ENCODE measurements at regions not wholly inside any gene's neighbourhood (a gene's known extent, or its start where the extent isn't known, plus 50 kb on each side); places are given as distances from the start of the nearest gene placed in this dataset.
"Not testable (repeated sequence)": the region's sequence is repeated elsewhere in the genome, so short reads cannot be mapped to it uniquely, and the experiment has no call there.

DNA sequence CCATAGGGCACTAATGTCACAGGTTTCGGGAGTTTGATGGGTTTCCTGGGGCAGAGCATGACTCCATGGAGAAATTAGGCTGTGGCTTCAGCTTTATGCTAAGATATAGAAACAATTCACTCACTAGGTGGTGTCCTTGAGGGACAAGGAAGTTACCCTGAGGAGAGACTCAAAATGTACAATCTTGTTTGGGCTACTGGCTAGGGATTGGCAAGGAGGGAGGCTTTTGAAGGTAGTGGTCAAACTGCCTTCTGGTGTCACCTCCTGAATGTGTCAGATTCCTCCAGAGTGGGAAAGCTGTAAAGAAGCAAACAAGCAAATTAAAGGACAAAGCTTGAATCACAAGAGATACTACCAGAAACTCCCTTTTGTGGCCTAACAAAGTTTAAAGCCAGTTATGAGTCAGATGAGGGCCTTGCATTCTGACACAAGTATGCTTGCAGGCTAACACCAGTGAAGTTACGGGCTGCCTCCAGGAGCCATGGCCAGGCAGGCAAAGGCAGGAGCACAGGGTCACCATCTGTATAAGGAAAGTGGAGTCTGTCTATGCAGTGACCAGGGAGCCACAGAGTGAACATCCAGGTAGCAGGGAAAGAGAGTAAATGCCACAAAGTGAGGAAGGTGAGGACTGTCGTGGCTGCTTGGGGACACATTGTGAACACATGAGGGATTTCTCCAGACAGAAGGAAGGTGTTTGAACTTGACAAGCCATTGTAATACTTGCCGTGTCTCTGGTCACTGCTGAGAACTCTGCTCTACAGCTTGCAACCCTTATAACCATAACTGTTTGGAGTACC lies 107.7 kb upstream of the DTNBP1 start:
- DNase-seq (ENCODE audit: low spot score) = no peak

DNA sequence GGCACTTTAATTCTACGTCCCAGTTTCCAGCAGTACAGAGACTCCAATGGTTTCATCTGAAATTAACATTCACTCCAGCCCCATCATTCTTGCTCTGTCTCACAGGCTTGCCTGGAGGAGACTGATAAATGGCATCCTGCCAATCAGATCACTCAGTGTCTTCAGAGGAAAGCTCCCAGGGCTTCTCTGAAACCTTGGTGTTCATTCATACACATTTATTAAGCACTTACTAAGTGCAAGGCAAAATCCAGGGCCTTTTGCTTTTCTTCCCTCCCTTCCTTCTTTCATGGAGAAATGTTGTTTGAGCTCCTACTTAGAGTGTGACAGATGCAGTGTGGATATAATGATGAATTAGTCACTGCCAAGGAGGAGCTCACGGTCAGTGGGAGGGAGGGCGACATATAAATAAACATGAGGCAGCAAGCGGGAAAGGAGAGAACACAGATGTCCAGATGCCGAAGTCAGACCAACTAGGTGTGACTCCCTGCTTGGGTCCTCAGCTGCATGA lies 106.7 kb upstream of the DTNBP1 start:
- no peak for DNase-seq (ENCODE audit: low spot score)

DNA sequence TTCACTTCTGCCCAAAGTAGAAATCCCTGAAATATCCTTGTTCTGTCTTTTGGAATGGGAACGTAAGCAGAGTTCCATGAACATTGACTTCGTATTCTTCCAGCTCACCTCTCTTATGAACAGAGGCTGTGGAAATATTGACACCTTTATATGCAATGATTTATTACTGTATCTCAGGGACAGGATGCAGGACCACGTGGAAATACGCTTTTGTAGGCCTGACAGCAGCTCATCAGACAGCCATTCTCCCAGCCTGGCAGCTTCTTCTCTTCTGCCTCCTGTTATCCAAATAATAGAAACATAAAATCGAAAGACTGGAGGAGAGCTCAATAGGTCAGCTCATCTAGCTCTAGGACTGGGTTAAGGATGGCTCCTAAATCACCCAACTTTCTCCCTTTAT lies 106.2 kb upstream of the DTNBP1 start:
- DNase-seq (ENCODE audit: low spot score) = no peak

DNA sequence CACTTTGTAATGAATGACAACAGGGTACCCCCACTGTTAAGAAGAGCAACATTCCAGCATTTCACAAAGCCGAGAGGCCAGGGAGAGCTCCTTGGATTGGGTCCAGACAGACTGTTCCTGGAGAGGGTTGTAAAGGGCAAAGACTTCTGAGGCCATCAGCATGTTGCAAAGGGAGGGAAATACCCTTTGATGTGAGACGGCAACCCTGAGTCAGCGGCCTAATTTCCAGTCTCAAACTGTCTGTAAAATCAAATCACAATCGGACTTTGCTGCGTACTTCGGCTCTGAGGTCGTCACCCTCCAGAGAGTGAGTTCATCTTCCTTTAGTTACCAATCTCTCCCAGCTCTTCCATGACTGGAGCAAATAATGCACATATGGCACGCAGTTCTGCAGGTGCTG lies 101.0 kb upstream of the DTNBP1 start:
- DNase-seq (ENCODE audit: low spot score) = no peak

DNA sequence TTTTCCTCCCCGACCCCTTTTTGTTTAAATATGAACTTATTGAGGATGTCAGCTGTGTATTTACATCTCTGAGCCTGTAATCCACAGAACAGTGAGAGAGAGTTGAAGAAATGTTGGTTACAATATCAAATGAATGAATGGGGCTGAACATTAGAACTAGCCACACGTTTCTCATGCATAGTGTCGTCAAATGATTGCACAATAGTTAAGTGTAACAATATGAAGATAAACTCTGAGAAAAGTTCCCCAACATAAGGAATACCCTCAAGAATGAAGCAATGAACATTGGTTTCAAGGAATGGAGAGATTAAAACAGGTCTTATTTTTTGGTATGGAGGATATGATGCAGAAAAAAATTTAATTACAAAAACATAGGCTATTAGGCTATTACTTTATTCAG lies 100.5 kb upstream of the DTNBP1 start:
- no peak for DNase-seq (ENCODE audit: low spot score)

DNA sequence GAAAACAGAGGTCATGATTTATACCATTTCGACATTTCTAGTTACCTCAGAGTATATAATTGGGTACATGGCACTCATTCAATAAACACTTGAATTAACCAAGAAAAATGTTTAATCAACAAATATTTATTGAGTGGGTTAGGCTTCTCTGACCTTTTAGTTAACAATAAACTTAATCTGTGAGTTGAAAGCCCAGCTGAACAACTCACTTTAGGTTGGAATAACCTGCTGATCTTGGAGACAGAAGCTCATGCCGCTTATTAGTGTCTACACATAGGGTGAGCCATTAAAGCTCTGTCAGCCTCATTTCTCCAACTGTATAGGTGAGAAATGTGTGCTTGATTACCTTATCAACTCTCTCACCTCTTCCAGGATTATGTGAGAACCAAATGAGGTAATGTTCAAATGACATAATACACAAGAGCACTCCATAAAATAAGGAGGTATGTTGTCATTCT lies 98.2 kb upstream of the DTNBP1 start:
- DNase-seq (ENCODE audit: low spot score) = no peak

DNA sequence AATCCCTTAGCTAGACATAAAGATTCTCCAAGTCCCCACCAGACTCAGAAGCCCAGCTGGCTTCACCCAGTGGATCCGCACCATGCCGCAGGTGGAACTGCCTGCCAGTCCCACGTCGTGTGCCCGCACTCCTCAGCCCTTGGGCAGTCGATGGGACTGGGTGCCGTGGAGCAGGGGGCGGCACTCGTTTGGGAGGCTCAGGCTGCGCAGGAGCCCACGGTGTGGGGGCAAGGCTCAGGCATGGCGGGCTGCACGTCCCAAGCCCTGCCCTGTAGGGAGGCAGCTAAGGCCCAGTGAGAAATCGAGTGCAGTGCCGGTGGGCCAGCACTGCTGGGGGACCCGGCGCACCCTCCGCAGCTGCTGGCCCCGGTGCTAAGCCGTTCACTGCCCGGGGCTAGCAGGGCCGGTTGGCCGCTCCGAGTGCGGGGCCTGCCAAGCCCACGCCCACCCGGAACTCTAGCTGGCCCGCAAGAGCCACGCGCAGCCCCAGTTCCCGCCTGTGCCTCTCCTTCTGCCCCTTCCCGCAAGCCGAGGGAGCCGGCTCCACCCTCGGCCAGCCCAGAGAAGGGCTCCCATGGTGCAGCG lies 95.9 kb upstream of the DTNBP1 start:
- DNase-seq (ENCODE audit: low spot score) = no peak

DNA sequence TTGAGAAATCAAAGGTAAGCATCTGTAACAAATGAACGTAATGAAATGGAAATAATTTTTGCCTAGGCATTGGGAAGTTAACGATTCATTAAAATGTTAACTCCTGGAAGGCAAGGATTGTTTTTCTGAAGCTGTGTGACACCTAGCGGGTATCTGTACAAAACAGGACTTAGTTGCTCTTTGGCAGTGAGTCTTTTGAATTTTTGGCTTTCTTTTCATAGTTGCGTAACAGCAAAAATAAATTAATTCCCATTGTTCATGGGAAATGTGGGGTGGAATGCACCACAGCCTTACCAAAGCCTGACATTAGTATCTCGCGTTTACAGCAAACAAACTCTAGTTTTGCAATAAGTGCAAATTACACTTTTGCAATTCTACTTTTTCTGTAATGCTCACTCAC lies 92.7 kb upstream of the DTNBP1 start:
- no peak for DNase-seq (ENCODE audit: low spot score)

DNA sequence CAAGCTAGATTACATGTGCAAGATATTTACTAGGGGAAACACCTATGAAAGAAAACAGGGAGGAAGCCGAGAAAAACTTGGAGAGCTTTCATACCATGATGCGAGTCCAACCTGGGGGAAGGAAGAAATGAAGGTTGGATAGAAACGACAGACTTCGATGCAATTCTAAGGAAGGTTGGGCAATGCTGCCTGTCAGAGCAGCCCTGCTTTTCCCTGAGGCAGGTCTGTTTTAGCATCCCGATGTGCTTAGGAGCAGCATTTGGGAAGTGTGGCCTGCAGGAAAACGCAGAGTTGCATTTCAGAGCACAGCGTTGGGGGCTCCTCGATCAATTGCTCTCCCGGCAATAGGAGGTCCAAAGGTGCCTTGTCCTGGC lies 91.9 kb upstream of the DTNBP1 start:
- no peak for DNase-seq (ENCODE audit: low spot score)

DNA sequence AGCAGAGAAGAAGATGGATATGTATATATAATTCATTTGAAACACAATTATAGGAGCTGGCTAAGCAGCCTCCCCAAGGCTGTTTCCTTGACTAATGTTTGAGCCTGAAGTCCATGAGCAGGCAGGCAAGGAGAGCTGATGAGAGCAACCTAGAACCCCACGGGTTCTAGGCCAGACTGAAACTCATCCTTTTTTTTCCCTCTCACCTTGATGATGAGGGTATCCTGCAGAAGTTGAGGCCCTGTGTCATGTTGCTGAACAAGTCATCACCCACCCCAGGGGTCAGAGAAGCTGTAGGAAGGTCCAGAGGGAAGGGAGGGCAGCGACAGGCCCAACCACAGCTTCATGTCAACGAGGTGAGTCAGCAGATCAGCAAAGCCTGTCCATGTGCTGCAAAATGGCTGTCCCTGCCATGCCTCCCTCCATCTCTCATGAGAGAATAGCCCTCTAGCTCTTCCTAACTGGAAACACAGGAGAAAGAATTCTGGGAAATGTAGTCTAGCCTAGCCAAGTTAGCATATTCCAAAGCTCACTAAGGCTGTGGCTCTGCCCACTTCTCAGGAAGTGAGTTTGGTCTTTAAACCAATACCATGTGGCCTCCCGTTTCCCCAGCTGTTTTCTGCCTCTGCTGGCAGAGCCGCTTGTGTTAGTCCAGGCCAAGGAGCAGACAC lies 91.3 kb upstream of the DTNBP1 start:
- DNase-seq (ENCODE audit: low spot score) = no peak

DNA sequence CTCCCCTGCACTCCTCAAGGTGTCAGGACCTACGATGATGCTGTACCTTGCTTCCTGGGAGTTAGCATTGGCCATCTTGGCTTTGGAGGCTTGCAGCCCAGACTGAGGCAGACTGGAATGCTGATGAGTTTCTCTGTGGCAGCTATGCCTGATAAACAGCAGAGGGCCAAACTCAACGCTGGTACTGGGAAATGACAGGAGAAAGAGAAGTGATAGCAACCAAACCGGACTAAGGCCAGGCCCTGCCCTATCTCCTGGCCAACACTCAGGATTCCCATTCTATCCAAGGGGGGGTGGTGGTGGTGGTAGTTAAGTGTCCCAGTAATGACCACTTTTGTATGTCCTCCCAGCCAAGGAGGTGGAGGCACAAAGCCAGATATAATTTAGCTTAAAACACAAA lies 90.0 kb upstream of the DTNBP1 start:
- no peak for DNase-seq (ENCODE audit: low spot score)

DNA sequence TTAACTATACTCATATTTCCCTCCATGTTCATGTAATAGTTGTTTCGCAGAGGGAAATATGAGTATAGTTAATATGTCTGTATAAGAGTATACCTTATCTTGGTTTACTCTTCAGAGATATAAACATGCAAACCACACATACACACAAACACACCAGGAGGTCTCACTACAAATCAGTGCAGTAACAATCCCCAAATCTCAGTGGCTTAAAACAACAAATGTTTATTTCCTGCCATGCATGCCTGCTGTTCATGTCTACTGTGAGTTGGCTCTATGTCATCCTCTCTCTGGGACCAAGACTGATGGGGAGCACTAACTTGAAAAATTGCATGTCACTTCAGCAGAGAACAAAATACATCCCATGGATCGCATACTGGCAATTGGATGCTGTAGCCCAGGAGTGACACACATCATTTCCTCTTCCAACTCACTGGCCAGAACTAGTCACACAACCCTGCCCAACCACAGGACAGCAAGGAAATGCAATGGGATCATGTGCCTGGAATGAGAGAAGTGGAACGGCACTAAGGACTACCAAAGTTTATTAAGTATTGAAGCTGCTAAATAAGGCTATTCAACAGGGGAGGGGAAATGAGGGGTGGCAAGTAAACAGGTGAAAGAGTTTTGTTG lies 89.0 kb upstream of the DTNBP1 start:
- DNase-seq (ENCODE audit: low spot score) = no peak

DNA sequence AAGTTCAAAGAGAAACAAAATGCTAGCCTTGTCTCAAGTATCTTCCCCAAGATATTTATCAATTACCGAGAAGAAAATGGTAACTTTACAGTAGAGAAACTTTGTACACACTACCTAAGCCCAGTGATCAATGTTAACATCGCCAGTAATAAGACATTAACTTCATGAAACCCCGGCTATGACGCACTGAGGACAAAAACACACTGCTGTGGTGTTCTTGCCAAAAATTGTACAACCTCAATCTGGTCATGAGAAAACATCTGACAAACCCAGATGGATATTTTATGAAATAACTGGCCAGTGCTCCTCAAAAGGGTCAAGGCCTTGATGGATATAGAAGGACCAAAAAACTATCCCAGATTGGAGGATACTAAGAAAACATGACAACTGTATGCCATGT lies 85.5 kb upstream of the DTNBP1 start:
- no peak for DNase-seq (ENCODE audit: low spot score)

DNA sequence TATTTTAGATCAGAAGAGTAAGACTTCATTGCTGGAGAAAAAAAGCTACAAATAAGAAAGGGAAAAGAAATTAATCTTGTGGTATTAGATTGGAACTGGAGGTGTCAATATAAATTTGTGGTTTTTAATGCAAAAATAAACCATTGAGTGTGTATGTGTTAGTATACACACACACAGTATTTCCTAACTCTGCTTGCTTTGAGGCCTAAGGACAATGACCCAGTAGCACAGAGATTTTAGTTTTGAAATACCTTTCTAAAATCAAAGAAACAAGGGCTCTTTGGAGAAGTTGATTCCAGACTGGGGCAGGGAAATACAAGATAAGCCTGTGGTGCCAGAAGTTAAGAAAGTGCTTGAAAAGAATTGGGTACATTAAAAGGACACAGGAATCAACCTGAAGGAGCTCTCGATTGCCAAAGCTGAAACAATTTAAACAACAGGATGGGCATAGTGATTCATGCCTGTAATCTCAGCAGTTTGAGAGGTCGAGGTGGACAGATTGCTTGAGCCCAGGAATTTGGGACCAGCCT lies 84.6 kb upstream of the DTNBP1 start:
- no peak for DNase-seq (ENCODE audit: low spot score)

DNA sequence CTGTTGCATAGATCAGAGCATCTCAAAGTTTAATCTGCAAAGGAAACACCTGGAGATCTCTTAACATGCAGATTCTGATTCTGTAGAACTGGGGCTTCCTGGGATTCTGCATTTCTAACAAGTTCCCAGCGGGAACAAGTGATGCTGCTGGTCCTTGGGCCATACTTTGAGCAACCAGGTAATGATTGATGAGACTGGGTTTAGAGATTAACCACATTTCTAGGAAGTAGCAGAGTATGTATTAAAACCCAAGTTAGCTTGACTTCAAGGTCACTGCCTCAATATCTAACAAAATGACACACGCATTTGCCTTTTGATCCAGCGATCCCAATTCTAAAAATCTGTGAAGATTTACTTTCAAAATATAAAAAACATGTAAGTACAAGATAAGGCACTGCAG lies 83.0 kb upstream of the DTNBP1 start:
- DNase-seq (ENCODE audit: low spot score) = no peak

DNA sequence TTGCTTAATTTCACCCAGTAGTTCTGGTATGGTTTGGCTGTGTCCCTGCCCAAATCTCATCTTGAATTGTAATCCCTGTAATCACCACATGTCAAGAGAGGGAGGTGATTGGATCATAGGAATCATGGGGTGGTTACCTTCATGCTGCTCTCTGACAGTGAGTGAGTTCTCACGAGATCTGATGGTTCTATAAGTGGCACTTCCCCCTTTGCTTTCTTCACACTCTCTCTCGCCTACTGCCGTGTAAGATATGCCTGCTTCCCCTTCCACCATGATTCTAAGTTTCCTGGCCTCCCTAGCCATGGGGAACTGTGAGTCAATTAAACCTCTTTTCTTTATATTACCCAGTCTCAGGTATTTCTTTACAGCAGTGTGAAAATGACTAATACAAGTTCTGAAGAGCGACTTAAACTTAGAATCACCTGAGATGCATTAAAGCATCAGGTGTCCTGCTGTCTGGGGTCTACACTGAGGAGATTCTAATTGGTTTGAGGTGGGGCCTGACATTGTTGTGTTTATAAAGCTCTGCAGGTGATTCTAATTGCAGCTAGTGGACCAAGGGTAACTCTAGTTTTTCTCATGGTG lies 82.1 kb upstream of the DTNBP1 start:
- no peak for DNase-seq (ENCODE audit: low spot score)

DNA sequence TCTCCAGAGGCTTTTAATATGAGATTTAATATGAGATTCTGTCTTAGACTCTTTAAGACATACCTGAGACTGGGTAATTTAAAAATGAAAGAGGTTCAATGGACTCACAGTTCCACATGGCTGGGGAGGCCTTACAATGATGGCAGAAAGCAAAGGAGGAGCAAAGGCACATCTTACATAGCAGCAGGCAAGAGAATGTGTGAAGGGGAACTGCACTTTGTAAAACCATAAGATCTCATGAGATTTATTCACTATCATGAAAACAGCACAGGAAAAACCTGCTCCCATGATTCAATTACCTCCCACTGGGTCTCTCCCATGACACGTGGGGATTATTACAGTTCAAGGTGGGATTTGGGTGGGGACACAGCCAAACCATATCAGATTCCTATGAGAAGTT lies 79.2 kb upstream of the DTNBP1 start:
- DNase-seq (ENCODE audit: low spot score) = not testable (repeated sequence)

DNA sequence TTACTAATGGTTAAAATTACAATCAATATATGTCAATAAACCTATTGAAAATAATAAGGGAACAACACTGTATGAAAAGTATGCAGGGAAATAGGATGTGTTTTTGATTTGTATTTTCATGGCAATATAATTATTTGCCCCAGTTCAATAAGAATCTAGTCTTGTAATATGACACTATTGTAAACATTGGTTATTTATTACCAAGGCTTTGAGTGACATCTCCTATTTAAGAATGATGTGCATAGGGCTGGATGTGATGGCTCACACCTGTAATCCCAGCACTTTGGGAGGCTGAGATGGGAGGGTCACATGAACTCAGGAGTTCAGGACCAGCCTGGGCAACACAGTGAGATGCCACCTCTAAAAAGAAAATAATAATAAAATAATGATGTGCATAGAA lies 78.6 kb upstream of the DTNBP1 start:
- DNase-seq (ENCODE audit: low spot score) = no peak

DNA sequence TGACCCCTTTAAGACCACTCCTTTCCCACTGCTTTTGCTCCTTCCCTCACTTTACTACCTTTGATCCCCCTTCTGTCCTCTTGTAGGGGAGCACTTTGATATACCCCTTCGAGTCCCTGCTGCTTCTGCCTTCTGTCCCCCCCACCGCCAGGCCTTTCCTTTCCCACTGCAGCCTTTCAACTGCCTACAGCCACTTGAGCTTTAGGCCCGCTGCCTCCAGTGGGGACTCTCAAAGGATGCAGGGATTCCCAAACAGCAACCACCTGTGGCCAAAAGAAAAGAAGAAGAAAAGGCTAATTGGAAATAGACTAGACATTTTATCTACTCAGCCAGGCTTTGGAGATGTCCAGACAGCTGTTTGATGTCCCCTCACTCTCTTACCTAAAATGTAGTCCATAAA lies 77.0 kb upstream of the DTNBP1 start:
- DNase-seq (ENCODE audit: low spot score) = no peak

DNA sequence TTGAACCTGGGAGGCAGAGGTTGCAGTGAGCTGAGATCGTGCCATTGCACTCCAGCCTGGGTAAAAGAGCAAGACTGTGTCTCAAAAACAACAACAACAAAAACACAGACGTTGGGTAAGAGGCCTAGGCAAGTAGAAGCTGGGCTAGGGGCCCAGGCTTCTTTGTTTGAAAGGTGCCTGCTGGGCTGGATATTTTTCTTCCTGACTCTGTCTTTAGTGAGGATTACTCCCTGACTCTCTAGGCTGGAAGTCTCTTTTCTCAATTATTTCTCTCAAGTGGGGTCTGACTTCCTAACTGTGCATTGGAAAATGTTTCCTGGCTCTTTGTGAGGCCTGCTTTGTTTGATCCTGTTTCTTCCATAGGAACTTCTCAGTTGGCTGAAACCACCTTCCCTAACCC lies 76.5 kb upstream of the DTNBP1 start:
- no peak for DNase-seq (ENCODE audit: low spot score)

DNA sequence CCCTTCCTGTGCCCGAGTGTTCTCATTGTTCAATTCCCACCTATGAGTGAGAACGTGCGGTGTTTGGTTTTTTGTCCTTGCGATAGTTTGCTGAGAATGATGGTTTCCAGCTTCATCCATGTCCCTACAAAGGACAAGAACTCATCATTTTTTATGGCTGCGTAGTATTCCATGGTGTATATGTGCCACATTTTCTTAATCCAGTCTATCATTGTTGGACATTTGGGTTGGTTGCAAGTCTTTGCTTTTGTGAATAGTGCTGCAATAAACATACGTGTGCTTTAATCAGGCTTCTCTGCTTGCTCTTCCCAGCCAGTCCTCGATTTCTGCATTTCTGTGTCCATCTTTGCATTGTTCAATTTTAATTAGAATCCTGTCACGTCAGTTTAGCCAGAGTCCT lies 75.4 kb upstream of the DTNBP1 start:
- not testable (repeated sequence) for DNase-seq (ENCODE audit: low spot score)

DNA sequence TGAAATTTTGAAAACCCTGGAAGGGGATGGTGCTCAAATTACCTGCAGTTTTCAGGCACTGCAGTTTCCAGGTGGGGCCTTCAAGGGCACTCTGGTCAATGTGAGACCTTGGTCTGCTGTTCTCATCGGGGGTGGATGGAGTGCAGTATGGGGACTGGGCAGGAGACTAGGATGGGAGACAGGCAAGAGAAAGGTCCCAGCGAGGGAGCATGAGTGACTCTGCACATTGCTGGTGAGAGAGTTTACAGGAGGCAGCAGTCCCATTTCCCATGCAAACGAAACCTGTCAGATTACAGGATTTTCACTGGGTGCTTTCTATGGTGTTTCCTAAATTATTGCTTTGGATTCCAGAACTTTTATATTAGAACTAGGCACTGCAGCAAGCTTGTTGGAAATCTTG lies 73.5 kb upstream of the DTNBP1 start:
- no peak for DNase-seq (ENCODE audit: low spot score)

Measured in hematopoietic multipotent progenitor cell treated with erythropoietin and hydrocortisone succinate and interleukin-3 and kit ligand, for 17 days (in vitro differentiated cells).